Gastroesophageal sphincter (tissue), 3 donors: ENCODE measurements at regions not wholly inside any gene's neighbourhood (a gene's known extent, or its start where the extent isn't known, plus 50 kb on each side); places are given as distances from the start of the nearest gene placed in this dataset.

ENCODE experiments used
- POLR2A ChIP-seq, 2 donors: fragments of 450-650 bp; IDR thresholded peaks; one replicate each; pipeline ENCODE4 v1.6.1; 2017; ENCODE audit warnings: antibody characterized with exemption in 2 of 2, mild to moderate bottlenecking in 2 of 2, moderate library complexity in 1 of 2
- POLR2AphosphoS5 ChIP-seq: sonication (generic); formaldehyde crosslinking; IDR thresholded peaks from one replicate; pipeline ENCODE4 v1.6.1; 2017; ENCODE audit warnings: antibody characterized with exemption
- TF ChIP-seq, protein P1 (sequence below), 4 experiments: fragments of 200-600 bp in 2 of 4; fragments of 450-650 bp in 2 of 4; sonication (generic) in 1 of 4; IDR thresholded peaks; one replicate each; pipeline ENCODE4 v1.5.1; 2017 to 2019; ENCODE audit warnings: antibody characterized with exemption in 4 of 4, mild to moderate bottlenecking in 2 of 4, moderate library complexity in 2 of 4

DNA sequence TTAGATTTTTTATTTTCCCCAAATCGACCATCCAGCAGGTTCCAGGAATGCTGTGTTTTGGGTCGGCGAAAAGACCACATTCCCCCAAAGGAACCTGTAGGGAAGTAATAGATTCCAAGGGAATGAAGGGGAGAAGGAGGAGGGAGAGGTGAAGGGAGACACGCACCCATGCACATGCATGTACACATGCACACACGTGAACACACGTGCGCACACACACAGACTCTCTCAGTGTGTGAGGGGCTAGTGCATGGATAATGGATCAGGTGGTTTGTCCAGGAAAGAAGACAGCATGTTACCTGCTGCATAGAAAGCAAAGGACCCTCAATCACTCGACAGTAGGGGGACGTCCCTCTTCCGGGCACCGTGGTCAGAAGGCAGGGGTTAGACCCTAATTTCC, 52.4 kb upstream of the PDE10A start:
- TF ChIP-seq, protein P1, sequence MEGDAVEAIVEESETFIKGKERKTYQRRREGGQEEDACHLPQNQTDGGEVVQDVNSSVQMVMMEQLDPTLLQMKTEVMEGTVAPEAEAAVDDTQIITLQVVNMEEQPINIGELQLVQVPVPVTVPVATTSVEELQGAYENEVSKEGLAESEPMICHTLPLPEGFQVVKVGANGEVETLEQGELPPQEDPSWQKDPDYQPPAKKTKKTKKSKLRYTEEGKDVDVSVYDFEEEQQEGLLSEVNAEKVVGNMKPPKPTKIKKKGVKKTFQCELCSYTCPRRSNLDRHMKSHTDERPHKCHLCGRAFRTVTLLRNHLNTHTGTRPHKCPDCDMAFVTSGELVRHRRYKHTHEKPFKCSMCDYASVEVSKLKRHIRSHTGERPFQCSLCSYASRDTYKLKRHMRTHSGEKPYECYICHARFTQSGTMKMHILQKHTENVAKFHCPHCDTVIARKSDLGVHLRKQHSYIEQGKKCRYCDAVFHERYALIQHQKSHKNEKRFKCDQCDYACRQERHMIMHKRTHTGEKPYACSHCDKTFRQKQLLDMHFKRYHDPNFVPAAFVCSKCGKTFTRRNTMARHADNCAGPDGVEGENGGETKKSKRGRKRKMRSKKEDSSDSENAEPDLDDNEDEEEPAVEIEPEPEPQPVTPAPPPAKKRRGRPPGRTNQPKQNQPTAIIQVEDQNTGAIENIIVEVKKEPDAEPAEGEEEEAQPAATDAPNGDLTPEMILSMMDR (IDR thresholded peaks at IDR 0.05): no peak
- TF ChIP-seq POLR2AphosphoS5: no peak
- TF ChIP-seq POLR2A (IDR thresholded peaks at IDR 0.05): no peak
